OCI-LY7 (cell line): ENCODE measurements at regions not wholly inside any gene's neighbourhood (a gene's known extent, or its start where the extent isn't known, plus 50 kb on each side); places are given as distances from the start of the nearest gene placed in this dataset.
A peak's percentile ranks its signal among the peaks of the same experiment; 100 is the strongest.

Experiments
- BruUV-seq: library from RNA; stranded (reverse); fragments of 400-500 nt; replicated peaks from 2 replicates; lab custom pipeline; 2021; lab: Mats Ljungman, UMichigan
- CTCF ChIA-PET: fragments of 300-600 bp; sonication (Branson Sonifier 250); formaldehyde crosslinking; loops from one replicate; lab custom pipeline; 2022; ENCODE audit warnings: antibody characterized with exemption; ENCODE audit not compliant: unreplicated experiment; lab: Charles Lee
- POLR2A ChIA-PET: fragments of 300-600 bp; sonication (Branson Sonifier 250); formaldehyde crosslinking; loops from one replicate; lab custom pipeline; 2022; ENCODE audit warnings: antibody characterized with exemption; lab: Charles Lee
- DNase-seq: peaks from one replicate; pipeline ENCODE4 v3.0.0-alpha.2; 2015; ENCODE audit warnings: low spot score
- H2AFZ ChIP-seq: fragments of 200-600 bp; sonication (generic), shearing (Covaris generic); 2 replicates; pipeline ENCODE4 v1.6.1; 2014; ENCODE audit warnings: mild to moderate bottlenecking, antibody characterized with exemption, low read length, moderate library complexity
- H3K27ac ChIP-seq: fragments of 200-600 bp; sonication (generic); 2 replicates; pipeline ENCODE4 v1.5.1; 2014; ENCODE audit warnings: mixed run types, low read depth, mild to moderate bottlenecking, moderate library complexity, low read length, inconsistent platforms; ENCODE audit not compliant: poor library complexity, severe bottlenecking
- H3K36me3 ChIP-seq: fragments of 200-600 bp; sonication (generic); 2 replicates; pipeline ENCODE4 v1.6.1; 2014; ENCODE audit warnings: mild to moderate bottlenecking, antibody characterized with exemption, low read length, moderate library complexity, mixed read lengths; ENCODE audit not compliant: insufficient read depth
- H3K4me1 ChIP-seq: fragments of 200-600 bp; sonication (generic); 2 replicates; pipeline ENCODE4 v1.5.1; 2014; ENCODE audit warnings: mild to moderate bottlenecking, low read length; ENCODE audit not compliant: insufficient read depth, poor library complexity, severe bottlenecking
- H3K4me2 ChIP-seq: fragments of 200-600 bp; sonication (generic); 2 replicates; pipeline ENCODE4 v1.6.1; 2014; ENCODE audit warnings: mild to moderate bottlenecking, low read length
- H3K4me3 ChIP-seq: fragments of 200-600 bp; sonication (generic); 2 replicates; pipeline ENCODE4 v1.5.1; 2014; ENCODE audit warnings: mild to moderate bottlenecking, low read depth, low read length; ENCODE audit not compliant: poor library complexity, severe bottlenecking
- H3K79me2 ChIP-seq: fragments of 200-600 bp; sonication (generic); 2 replicates; pipeline ENCODE4 v1.6.1; 2016; ENCODE audit warnings: low read depth, mild to moderate bottlenecking, low read length, moderate library complexity, mixed read lengths; ENCODE audit not compliant: insufficient read depth
- H3K9me2 ChIP-seq: fragments of 200-600 bp; sonication (generic); 2 replicates; pipeline ENCODE4 v1.6.1; 2016; ENCODE audit warnings: mild to moderate bottlenecking, low read length, mixed read lengths; ENCODE audit not compliant: insufficient read depth
- H3K9me3 ChIP-seq: fragments of 200-600 bp; sonication (generic); 2 replicates; pipeline ENCODE4 v1.6.1; 2014; ENCODE audit warnings: mild to moderate bottlenecking, mixed run types, low read length, mixed read lengths
- H4K20me1 ChIP-seq: fragments of 200-600 bp; sonication (generic); 2 replicates; pipeline ENCODE4 v1.6.1; 2014; ENCODE audit warnings: mild to moderate bottlenecking, antibody characterized with exemption, low read length, moderate library complexity, mixed read lengths; ENCODE audit not compliant: insufficient read depth
- CTCF ChIP-seq: fragments of 200-600 bp; sonication (generic); conservative IDR thresholded peaks from 2 replicates; pipeline ENCODE4 v1.5.1; 2014; ENCODE audit warnings: mild to moderate bottlenecking, antibody characterized with exemption, low read length, moderate library complexity, mixed read lengths
- EZH2phosphoT487 ChIP-seq: fragments of 200-600 bp; sonication (generic); IDR thresholded peaks from 2 replicates; pipeline ENCODE4 v1.6.1; 2018; ENCODE audit warnings: low read depth, borderline replicate concordance, mild to moderate bottlenecking, mixed run types, antibody characterized with exemption, low read length, moderate library complexity, mixed read lengths
- intact Hi-C: fragments of 100-400 bp; cut with micrococcal nuclease; formaldehyde crosslinking; loops from one replicate; pipeline ENCODE4 v1.10.0; 2022; ENCODE audit not compliant: unreplicated experiment

GRCh38 chr14:87809261-87809660, 183.7 kb downstream of the GALC start:
- H3K4me1 ChIP-seq = no peaks in the 10 kb centered on the region
- no peak overlapping the region for H3K4me2 ChIP-seq
- no peaks in the 10 kb centered on the region for H3K79me2 ChIP-seq
- H3K36me3 ChIP-seq = no peaks in the 10 kb centered on the region
- H3K4me3 ChIP-seq = no peak overlapping the region
- H3K27ac ChIP-seq = no peak overlapping the region
- no peaks in the 10 kb centered on the region for H3K9me2 ChIP-seq
- TF ChIP-seq EZH2phosphoT487 (no peak), CTCF (no peak)
- no peak for DNase-seq
- no peak overlapping the region for H2AFZ ChIP-seq
- no TSS peak for BruUV-seq
- intact Hi-C loops = no loop called here
- H4K20me1 ChIP-seq = no peaks in the 10 kb centered on the region
- ChIA-PET CTCF (no interaction called here), POLR2A (no interaction called here)
- H3K9me3 ChIP-seq = no peaks in the 10 kb centered on the region

- Histone ChIP-seq H3K9me2 (no peaks in the 10 kb centered on the region), H3K4me1 (no peaks in the 10 kb centered on the region), H2AFZ (no peak overlapping the region), H3K36me3 (no peaks in the 10 kb centered on the region), H3K79me2 (no peaks in the 10 kb centered on the region), H4K20me1 (no peaks in the 10 kb centered on the region), H3K27ac (no peak overlapping the region), H3K4me2 (no peak overlapping the region), H3K9me3 (no peaks in the 10 kb centered on the region), H3K4me3 (no peak overlapping the region)
- CTCF ChIA-PET = interaction anchor here (0.5 to 1.2 kb wide), 2 partner anchors 24 to 634 kb away, joined by 3 to 4 read pairs; no protein-coding TSS in a partner anchor
- TF ChIP-seq CTCF = peak; percentile 91
- TF ChIP-seq EZH2phosphoT487 = no peak
- POLR2A ChIA-PET = interaction anchor here (0.6 to 1.2 kb wide), 4 partner anchors 31 to 85 kb away, joined by 3 to 5 read pairs (median 4); no protein-coding TSS in a partner anchor
- intact Hi-C loops = loop anchor here (2.0 kb wide), 1 partner anchor 91 kb away; no protein-coding TSS in a partner anchor
- no TSS peak for BruUV-seq
- peak; percentile 33 for DNase-seq
Measured at GRCh38 chr14:87805315-87805723, 187.7 kb downstream of the GALC start.

- Histone ChIP-seq H3K36me3 (no peaks in the 10 kb centered on the region), H3K79me2 (no peaks in the 10 kb centered on the region), H3K4me2 (no peak overlapping the region), H3K4me3 (no peak overlapping the region), H3K27ac (no peak overlapping the region), H3K4me1 (no peaks in the 10 kb centered on the region), H4K20me1 (no peaks in the 10 kb centered on the region), H3K9me2 (no peaks in the 10 kb centered on the region), H3K9me3 (no peaks in the 10 kb centered on the region), H2AFZ (no peak overlapping the region)
- ChIA-PET POLR2A (interaction anchor here (0.6 kb wide), 1 partner anchor 16 kb away, joined by 3 read pairs; no protein-coding TSS in a partner anchor), CTCF (no interaction called here)
- no TSS peak for BruUV-seq
- DNase-seq = no peak
- intact Hi-C loops = no loop called here
- TF ChIP-seq CTCF (no peak), EZH2phosphoT487 (no peak)
Measured at GRCh38 chr14:87800216-87800615, 192.8 kb downstream of the GALC start.
